ENCODE measurements at regions not wholly inside any gene's neighbourhood (a gene's known extent, or its start where the extent isn't known, plus 50 kb on each side); places are given as distances from the start of the nearest gene placed in this dataset.

DNA sequence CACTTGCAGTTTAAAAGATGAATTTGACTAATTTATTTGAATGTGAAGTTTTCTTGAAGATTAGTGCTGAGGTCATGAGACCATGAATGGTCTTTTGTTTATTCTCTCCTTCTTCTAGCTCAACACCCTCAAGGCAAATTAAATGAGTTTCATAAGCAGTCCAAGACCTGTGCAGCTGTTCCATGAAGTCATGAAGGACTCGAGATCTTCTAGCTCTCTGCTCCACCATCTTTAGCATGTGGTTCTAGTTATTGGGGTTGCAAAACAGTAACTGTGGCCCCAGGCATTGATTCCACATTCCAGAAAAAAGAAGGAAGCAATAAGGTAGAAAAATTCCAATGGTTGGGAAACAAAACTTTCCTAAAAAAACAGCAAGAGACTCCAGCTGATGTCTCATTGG is 84.2 kb upstream of the HS3ST1 start:
- intact Hi-C loops (cut with DNase I, micrococcal nuclease), result no loop called here
- no peaks in the 10 kb centered on the region for H3K9me3 ChIP-seq (ENCODE audit: control insufficient read depth in 1 of 2, insufficient read depth in 1 of 2, low read length in 2 of 2)
- POLR2A ChIA-PET, result interaction anchor here (0.7 kb wide), 2 partner anchors 8 to 28 kb away, joined by 3 read pairs; no protein-coding TSS in a partner anchor
- H3K4me3 Mint-ChIP-seq, result no peak overlapping the region
- no peak for ATAC-seq (ENCODE audit: poor library complexity)
- peaks cover 8% of the 10 kb centered on the region for H3K27me3 Mint-ChIP-seq
- CTCF ChIA-PET, result no interaction called here
- TF ChIP-seq, protein P1, sequence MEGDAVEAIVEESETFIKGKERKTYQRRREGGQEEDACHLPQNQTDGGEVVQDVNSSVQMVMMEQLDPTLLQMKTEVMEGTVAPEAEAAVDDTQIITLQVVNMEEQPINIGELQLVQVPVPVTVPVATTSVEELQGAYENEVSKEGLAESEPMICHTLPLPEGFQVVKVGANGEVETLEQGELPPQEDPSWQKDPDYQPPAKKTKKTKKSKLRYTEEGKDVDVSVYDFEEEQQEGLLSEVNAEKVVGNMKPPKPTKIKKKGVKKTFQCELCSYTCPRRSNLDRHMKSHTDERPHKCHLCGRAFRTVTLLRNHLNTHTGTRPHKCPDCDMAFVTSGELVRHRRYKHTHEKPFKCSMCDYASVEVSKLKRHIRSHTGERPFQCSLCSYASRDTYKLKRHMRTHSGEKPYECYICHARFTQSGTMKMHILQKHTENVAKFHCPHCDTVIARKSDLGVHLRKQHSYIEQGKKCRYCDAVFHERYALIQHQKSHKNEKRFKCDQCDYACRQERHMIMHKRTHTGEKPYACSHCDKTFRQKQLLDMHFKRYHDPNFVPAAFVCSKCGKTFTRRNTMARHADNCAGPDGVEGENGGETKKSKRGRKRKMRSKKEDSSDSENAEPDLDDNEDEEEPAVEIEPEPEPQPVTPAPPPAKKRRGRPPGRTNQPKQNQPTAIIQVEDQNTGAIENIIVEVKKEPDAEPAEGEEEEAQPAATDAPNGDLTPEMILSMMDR (IDR thresholded peaks at IDR 0.05), result no peak
- no peak overlapping the region for H3K4me3 ChIP-seq (ENCODE audit: low read length)
- no peak overlapping the region for H3K27ac Mint-ChIP-seq
- no peaks in the 10 kb centered on the region for H3K4me1 Mint-ChIP-seq (ENCODE audit: low read depth)
- H3K27me3 ChIP-seq (ENCODE audit: control insufficient read depth in 1 of 2, insufficient read depth in 2 of 2, low read length in 2 of 2), result no peaks in the 10 kb centered on the region
- no peak for DNase-seq
- no peaks in the 10 kb centered on the region for H3K9me3 Mint-ChIP-seq
- no peaks in the 10 kb centered on the region for H3K4me1 ChIP-seq (ENCODE audit: insufficient read depth, low read length)
- H3K36me3 Mint-ChIP-seq (ENCODE audit: low read depth), result no peaks in the 10 kb centered on the region
- no peak overlapping the region for H3K27ac ChIP-seq (ENCODE audit: low read depth in 1 of 2, low read length in 2 of 2)
- no peaks in the 10 kb centered on the region for H3K36me3 ChIP-seq (ENCODE audit: insufficient read depth, low read length)

DNA sequence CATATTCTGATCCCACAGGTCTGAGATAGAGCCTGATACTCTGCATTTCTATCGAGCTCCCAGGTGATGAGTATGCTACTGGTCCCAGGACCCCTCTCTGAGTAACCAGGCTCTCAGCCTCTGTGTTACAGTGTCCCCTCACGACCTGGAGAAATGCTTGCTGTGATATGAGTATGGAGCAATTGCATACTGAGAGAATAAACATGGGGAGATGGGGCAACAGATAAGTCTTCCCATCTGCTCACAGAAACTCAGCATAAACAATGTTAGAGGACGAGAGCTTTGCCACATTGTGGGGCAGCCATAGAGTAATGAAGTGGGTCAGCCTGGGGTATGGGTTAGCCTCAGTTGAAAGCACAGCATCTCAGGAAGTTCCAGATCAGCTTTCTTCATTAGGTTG is 82.6 kb upstream of the HS3ST1 start:
- Mint-ChIP-seq H3K27me3 (peaks cover 8% of the 10 kb centered on the region), H3K36me3 (ENCODE audit: low read depth) (no peaks in the 10 kb centered on the region), H3K4me3 (no peak overlapping the region), H3K4me1 (ENCODE audit: low read depth) (no peaks in the 10 kb centered on the region), H3K9me3 (no peaks in the 10 kb centered on the region), H3K27ac (no peak overlapping the region)
- intact Hi-C loops (cut with DNase I, micrococcal nuclease), result no loop called here
- CTCF ChIA-PET, result no interaction called here
- no peak for ATAC-seq (ENCODE audit: poor library complexity)
- DNase-seq, result no peak
- H3K36me3 ChIP-seq (ENCODE audit: insufficient read depth, low read length), result no peaks in the 10 kb centered on the region
- H3K9me3 ChIP-seq (ENCODE audit: control insufficient read depth in 1 of 2, insufficient read depth in 1 of 2, low read length in 2 of 2), result no peaks in the 10 kb centered on the region
- no peaks in the 10 kb centered on the region for H3K27me3 ChIP-seq (ENCODE audit: control insufficient read depth in 1 of 2, insufficient read depth in 2 of 2, low read length in 2 of 2)
- no peak overlapping the region for H3K27ac ChIP-seq (ENCODE audit: low read depth in 1 of 2, low read length in 2 of 2)
- H3K4me1 ChIP-seq (ENCODE audit: insufficient read depth, low read length), result no peaks in the 10 kb centered on the region
- TF ChIP-seq, protein P1 (IDR thresholded peaks at IDR 0.05), result no peak
- H3K4me3 ChIP-seq (ENCODE audit: low read length), result no peak overlapping the region
- POLR2A ChIA-PET, result no interaction called here

DNA sequence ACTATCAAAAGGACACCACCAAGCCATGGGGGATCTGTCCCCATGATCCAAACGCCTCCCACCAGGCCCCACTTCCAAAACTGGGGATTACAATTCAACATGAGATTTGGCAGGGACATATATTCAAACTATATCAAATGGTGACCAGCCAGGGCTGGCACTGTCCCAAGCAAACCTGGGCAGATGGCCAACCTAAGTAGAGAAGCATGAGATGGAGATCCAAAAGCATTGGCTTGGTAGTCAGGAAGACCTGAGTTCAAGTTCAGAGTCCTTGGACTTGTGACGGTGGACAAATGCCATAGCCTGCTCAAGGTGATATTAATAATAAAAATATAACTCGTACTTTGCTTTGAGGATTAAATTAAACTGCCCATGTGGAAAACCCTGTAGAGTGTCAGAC is 79.2 kb upstream of the HS3ST1 start:
- TF ChIP-seq, protein P1 (IDR thresholded peaks at IDR 0.05), result no peak
- Mint-ChIP-seq H3K9me3 (no peaks in the 10 kb centered on the region), H3K36me3 (ENCODE audit: low read depth) (no peaks in the 10 kb centered on the region), H3K4me1 (ENCODE audit: low read depth) (peaks cover 18% of the 10 kb centered on the region), H3K27ac (no peak overlapping the region), H3K4me3 (no peak overlapping the region), H3K27me3 (peaks cover 2% of the 10 kb centered on the region)
- no peak for DNase-seq
- Histone ChIP-seq H3K4me1 (ENCODE audit: insufficient read depth, low read length) (peaks cover 7% of the 10 kb centered on the region), H3K27ac (ENCODE audit: low read depth in 1 of 2, low read length in 2 of 2) (no peak overlapping the region), H3K27me3 (ENCODE audit: control insufficient read depth in 1 of 2, insufficient read depth in 2 of 2, low read length in 2 of 2) (no peaks in the 10 kb centered on the region), H3K9me3 (ENCODE audit: control insufficient read depth in 1 of 2, insufficient read depth in 1 of 2, low read length in 2 of 2) (no peaks in the 10 kb centered on the region), H3K36me3 (ENCODE audit: insufficient read depth, low read length) (no peaks in the 10 kb centered on the region), H3K4me3 (ENCODE audit: low read length) (no peak overlapping the region)
- ChIA-PET POLR2A (no interaction called here), CTCF (no interaction called here)
- no peak for ATAC-seq (ENCODE audit: poor library complexity)
- intact Hi-C loops (cut with DNase I, micrococcal nuclease), result no loop called here
